HepG2 (cell line): ENCODE measurements at regions not wholly inside any gene's neighbourhood (a gene's known extent, or its start where the extent isn't known, plus 50 kb on each side); places are given as distances from the start of the nearest gene placed in this dataset.

ENCODE experiments used
- ATAC-seq: fragments of 200-7000 bp; cut with Tn5 transposase; 3 replicates; pipeline ENCODE4 v1.9.1; 2020; ENCODE audit warnings: mild to moderate bottlenecking, moderate library complexity
- BruUV-seq: library from RNA; stranded (reverse); fragments of 400-500 nt; replicated peaks from 2 replicates; lab custom pipeline; 2021; lab: Mats Ljungman, UMichigan
- CTCF ChIA-PET: fragments of 300-600 bp; formaldehyde crosslinking; extraction: SDS; loops from one replicate; lab custom pipeline; 2021; ENCODE audit warnings: low total read pairs, inconsistent platforms, low intra/inter-chr PET ratio; lab: Yijun Ruan, JAX
- POLR2A ChIA-PET: fragments of 350-600 bp; sonication (Branson Sonifier 250); formaldehyde crosslinking; loops from one replicate; lab custom pipeline; 2020; ENCODE audit warnings: antibody characterized with exemption, inconsistent platforms; lab: Yijun Ruan, JAX
- DNase-seq: peaks from one replicate; pipeline ENCODE4 v3.0.0-alpha.2; 2015; ENCODE audit warnings: low spot score
- FAIRE-seq: peaks from 3 replicates; lab custom pipeline; 2011; peaks lifted over from hg19 to GRCh38; lab: Jason Lieb, UNC
- H2AFZ ChIP-seq: one replicate; pipeline ENCODE4 v1.6.1; 2011; ENCODE audit warnings: low read length, inconsistent platforms
- H3K27ac ChIP-seq: fragments of 300-600 bp; 3 replicates; pipeline ENCODE4 v1.8.0; 2011; ENCODE audit warnings: mixed run types, mild to moderate bottlenecking, mixed read lengths, low read length, inconsistent platforms; ENCODE audit not compliant: insufficient read depth; ENCODE audit errors: extremely low read length
- H3K27me3 ChIP-seq, 2 experiments: fragments of 200-600 bp in 1 of 2; 2 replicates in 1 of 2; 3 replicates in 1 of 2; pipeline versions ENCODE4 v1.6.0 to v1.8.0; 2011; ENCODE audit warnings: low read length in 2 of 2, mild to moderate bottlenecking in 2 of 2, moderate library complexity in 2 of 2, inconsistent platforms in 1 of 2; ENCODE audit not compliant: insufficient read depth in 2 of 2, control insufficient read depth in 1 of 2
- H3K36me3 ChIP-seq, 2 experiments: fragments of 200-600 bp in 1 of 2; replicated peaks in 1 of 2; 2 replicates in 1 of 2; 3 replicates in 1 of 2; pipeline versions ENCODE4 v1.5.1 to v1.8.0; 2011; ENCODE audit warnings: low read length in 2 of 2, inconsistent platforms in 1 of 2; ENCODE audit not compliant: insufficient read depth in 2 of 2, control insufficient read depth in 1 of 2
- H3K4me1 ChIP-seq: 2 replicates; pipeline ENCODE4 v1.5.1; 2012; ENCODE audit warnings: low read length, inconsistent platforms; ENCODE audit not compliant: insufficient read depth
- H3K4me2 ChIP-seq: 2 replicates; pipeline ENCODE4 v1.6.0; 2011; ENCODE audit warnings: low read depth, low read length, inconsistent platforms
- H3K4me3 ChIP-seq, 3 experiments: fragments of 200-600 bp in 1 of 3; sonication (generic), shearing (Covaris generic) in 1 of 3; replicated peaks in 1 of 3; 2 replicates each; pipeline ENCODE4 v1.5.1; 2011 to 2016; ENCODE audit warnings: low read length in 3 of 3, inconsistent platforms in 2 of 3, low read depth in 2 of 3, mild to moderate bottlenecking in 2 of 3, control low read depth in 1 of 3, mixed read lengths in 1 of 3; ENCODE audit not compliant: insufficient read depth in 1 of 3
- H3K79me2 ChIP-seq: one replicate; pipeline ENCODE4 v1.6.1; 2011; ENCODE audit warnings: low read length, inconsistent platforms; ENCODE audit not compliant: insufficient read depth
- H3K9ac ChIP-seq: 2 replicates; pipeline ENCODE4 v1.6.0; 2011; ENCODE audit warnings: mild to moderate bottlenecking, low read depth, low read length, inconsistent platforms; ENCODE audit not compliant: insufficient read depth
- H3K9me3 ChIP-seq: 2 replicates; pipeline ENCODE4 v1.5.1; 2012; ENCODE audit warnings: mild to moderate bottlenecking, low read length
- H4K20me1 ChIP-seq: 2 replicates; pipeline ENCODE4 v1.6.0; 2011; ENCODE audit warnings: inconsistent platforms, mild to moderate bottlenecking, low read length, moderate library complexity; ENCODE audit not compliant: insufficient read depth
- MAFF ChIP-seq: IDR thresholded peaks from 2 replicates; pipeline ENCODE4 v1.6.1; 2011; ENCODE audit warnings: low read depth, low read length, improper control_type of control experiment
- MAFK ChIP-seq, 2 experiments: IDR thresholded peaks in 1 of 2; conservative IDR thresholded peaks in 1 of 2; 2 replicates each; pipeline ENCODE4 v1.6.1; 2011; ENCODE audit warnings: improper control_type of control experiment in 2 of 2, low read length in 2 of 2
- STAG1 ChIP-seq: sonication (generic); formaldehyde crosslinking; IDR thresholded peaks from 2 replicates; pipeline ENCODE4 v1.4.0; 2020; ENCODE audit warnings: missing genetic modification reagents
- ZSCAN31 ChIP-seq: sonication (generic); formaldehyde crosslinking; IDR thresholded peaks from 2 replicates; pipeline ENCODE4 v1.5.0; 2020; ENCODE audit warnings: low read depth, mild to moderate bottlenecking, missing genetic modification reagents
- in situ Hi-C: cut with HindIII; loops from 2 replicates; pipeline ENCODE4 v1.10.0; 2017; ENCODE audit warnings: low pct_unique_long_range_greater_than_20kb; ENCODE audit not compliant: extremely low pct_ligation_motif_present
- intact Hi-C: fragments of 100-400 bp; cut with micrococcal nuclease; formaldehyde crosslinking; loops from one replicate; pipeline ENCODE4 v1.10.0; 2022; ENCODE audit not compliant: unreplicated experiment
- TF ChIP-seq, protein P1 (sequence below): sonication (generic); formaldehyde crosslinking; IDR thresholded peaks from 2 replicates; pipeline ENCODE4 v1.5.0; 2020; ENCODE audit warnings: mild to moderate bottlenecking, missing genetic modification reagents, moderate library complexity
- TF ChIP-seq, protein P2 (sequence below): sonication (generic); formaldehyde crosslinking; IDR thresholded peaks from 2 replicates; pipeline ENCODE4 v1.5.0; 2020; ENCODE audit warnings: mild to moderate bottlenecking, missing genetic modification reagents, borderline replicate concordance

- intact Hi-C loops, result no loop called here
- no TSS peak for BruUV-seq
- CTCF ChIA-PET, result no interaction called here
- Histone ChIP-seq H3K4me1 (no peaks in the 10 kb centered on the region), H2AFZ (no peak overlapping the region), H3K27me3 (no peaks in the 10 kb centered on the region), H3K27ac (no peak overlapping the region), H3K9me3 (no peaks in the 10 kb centered on the region), H3K4me3 (no peak overlapping the region), H3K9ac (no peak overlapping the region), H3K79me2 (no peaks in the 10 kb centered on the region), H3K36me3 (no peaks in the 10 kb centered on the region), H4K20me1 (no peaks in the 10 kb centered on the region), H3K4me2 (no peak overlapping the region)
- POLR2A ChIA-PET, result no interaction called here
- in situ Hi-C loops, result no loop called here
- DNase-seq, result no peak
- no peak for ATAC-seq
- no peak for FAIRE-seq
- TF ChIP-seq ZSCAN31 (CRISPR knock-in tag), result no peak
- 0 out of 2 replicates have a peak, but pooled peaks have one; percentile 22 for TF ChIP-seq MAFF
- TF ChIP-seq, protein P1, sequence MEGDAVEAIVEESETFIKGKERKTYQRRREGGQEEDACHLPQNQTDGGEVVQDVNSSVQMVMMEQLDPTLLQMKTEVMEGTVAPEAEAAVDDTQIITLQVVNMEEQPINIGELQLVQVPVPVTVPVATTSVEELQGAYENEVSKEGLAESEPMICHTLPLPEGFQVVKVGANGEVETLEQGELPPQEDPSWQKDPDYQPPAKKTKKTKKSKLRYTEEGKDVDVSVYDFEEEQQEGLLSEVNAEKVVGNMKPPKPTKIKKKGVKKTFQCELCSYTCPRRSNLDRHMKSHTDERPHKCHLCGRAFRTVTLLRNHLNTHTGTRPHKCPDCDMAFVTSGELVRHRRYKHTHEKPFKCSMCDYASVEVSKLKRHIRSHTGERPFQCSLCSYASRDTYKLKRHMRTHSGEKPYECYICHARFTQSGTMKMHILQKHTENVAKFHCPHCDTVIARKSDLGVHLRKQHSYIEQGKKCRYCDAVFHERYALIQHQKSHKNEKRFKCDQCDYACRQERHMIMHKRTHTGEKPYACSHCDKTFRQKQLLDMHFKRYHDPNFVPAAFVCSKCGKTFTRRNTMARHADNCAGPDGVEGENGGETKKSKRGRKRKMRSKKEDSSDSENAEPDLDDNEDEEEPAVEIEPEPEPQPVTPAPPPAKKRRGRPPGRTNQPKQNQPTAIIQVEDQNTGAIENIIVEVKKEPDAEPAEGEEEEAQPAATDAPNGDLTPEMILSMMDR (CRISPR knock-in tag), result peak; percentile 32; the same call in 1 of the 2 replicates
- TF ChIP-seq, protein P2, sequence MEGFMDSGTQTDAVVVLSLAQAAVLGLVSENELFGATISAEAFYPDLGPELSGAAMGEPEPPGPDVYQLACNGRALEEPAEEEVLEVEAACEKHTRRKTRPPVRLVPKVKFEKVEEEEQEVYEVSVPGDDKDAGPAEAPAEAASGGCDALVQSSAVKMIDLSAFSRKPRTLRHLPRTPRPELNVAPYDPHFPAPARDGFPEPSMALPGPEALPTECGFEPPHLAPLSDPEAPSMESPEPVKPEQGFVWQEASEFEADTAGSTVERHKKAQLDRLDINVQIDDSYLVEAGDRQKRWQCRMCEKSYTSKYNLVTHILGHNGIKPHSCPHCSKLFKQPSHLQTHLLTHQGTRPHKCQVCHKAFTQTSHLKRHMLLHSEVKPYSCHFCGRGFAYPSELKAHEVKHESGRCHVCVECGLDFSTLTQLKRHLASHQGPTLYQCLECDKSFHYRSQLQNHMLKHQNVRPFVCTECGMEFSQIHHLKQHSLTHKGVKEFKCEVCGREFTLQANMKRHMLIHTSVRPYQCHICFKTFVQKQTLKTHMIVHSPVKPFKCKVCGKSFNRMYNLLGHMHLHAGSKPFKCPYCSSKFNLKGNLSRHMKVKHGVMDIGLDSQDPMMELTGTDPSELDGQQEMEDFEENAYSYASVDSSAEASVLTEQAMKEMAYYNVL (CRISPR knock-in tag), result no peak
- TF ChIP-seq STAG1 (CRISPR knock-in tag), result peak; percentile 32; the same call in 1 of the 2 replicates
- TF ChIP-seq MAFK (conservative IDR thresholded peaks at IDR 0.05 in 1 of 2, IDR thresholded peaks at IDR 0.05 in 1 of 2; ENCODE audit: low read length in 2 of 2), result peak; percentile 38 to 42; a peak in 2 of 4 replicates
Measured at GRCh38 chr7:51789489-51789888, 472.9 kb upstream of the COBL start.
